CD14-positive monocyte (primary cell): ENCODE measurements at regions not wholly inside any gene's neighbourhood (a gene's known extent, or its start where the extent isn't known, plus 50 kb on each side); places are given as distances from the start of the nearest gene placed in this dataset.

ENCODE experiments used
- DNase-seq, 3 donors: peaks; one replicate each; pipeline ENCODE4 v3.0.0-alpha.2; 2011 to 2022
- H2AFZ ChIP-seq: 2 replicates; pipeline ENCODE4 v1.6.0; 2012; ENCODE audit warnings: mild to moderate bottlenecking, low read depth, low read length, inconsistent platforms; ENCODE audit not compliant: insufficient read depth, poor library complexity, severe bottlenecking
- H3K27ac ChIP-seq, 2 donors: 1 replicate in 1 of 2; 2 replicates in 1 of 2; pipeline ENCODE4 v1.5.1; 2012 to 2013; ENCODE audit warnings: low read length in 2 of 2, control low read depth in 1 of 2, inconsistent platforms in 1 of 2, low read depth in 1 of 2, mild to moderate bottlenecking in 1 of 2
- H3K27me3 ChIP-seq, 2 donors: one replicate each; pipeline versions ENCODE4 v1.6.0 to v1.6.1; 2011 to 2013; ENCODE audit warnings: low read length in 2 of 2; ENCODE audit not compliant: control insufficient read depth in 2 of 2, insufficient read depth in 2 of 2
- H3K36me3 ChIP-seq, 2 donors: replicated peaks in 1 of 2; 1 replicate in 1 of 2; 2 replicates in 1 of 2; pipeline versions ENCODE4 v1.5.1 to v1.6.1; 2012 to 2013; ENCODE audit warnings: low read length in 2 of 2, control low read depth in 1 of 2, inconsistent platforms in 1 of 2, mild to moderate bottlenecking in 1 of 2; ENCODE audit not compliant: insufficient read depth in 2 of 2, control insufficient read depth in 1 of 2
- H3K4me1 ChIP-seq, 2 donors: 1 replicate in 1 of 2; 2 replicates in 1 of 2; pipeline versions ENCODE4 v1.5.1 to v1.6.1; 2012 to 2013; ENCODE audit warnings: low read length in 2 of 2, control low read depth in 1 of 2, inconsistent platforms in 1 of 2, mild to moderate bottlenecking in 1 of 2, moderate library complexity in 1 of 2; ENCODE audit not compliant: insufficient read depth in 2 of 2, control insufficient read depth in 1 of 2
- H3K4me2 ChIP-seq: replicated peaks from 2 replicates; pipeline ENCODE3; 2012; ENCODE audit warnings: low read length, moderate library complexity, mild to moderate bottlenecking; ENCODE audit not compliant: poor library complexity, severe bottlenecking; ENCODE audit errors: extremely low read depth
- H3K4me3 ChIP-seq, 3 experiments: fragments of 200-600 bp in 1 of 3; sonication (generic) in 1 of 3; replicated peaks in 1 of 3; 1 replicate in 2 of 3; 2 replicates in 1 of 3; pipeline ENCODE4 v1.5.1; 2011 to 2013; ENCODE audit warnings: low read length in 3 of 3, mild to moderate bottlenecking in 3 of 3, control low read depth in 2 of 3, low read depth in 2 of 3, inconsistent platforms in 1 of 3, moderate library complexity in 1 of 3
- H3K79me2 ChIP-seq: 2 replicates; pipeline ENCODE4 v1.6.0; 2012; ENCODE audit warnings: mild to moderate bottlenecking, control low read depth, inconsistent platforms, low read length, moderate library complexity; ENCODE audit not compliant: insufficient read depth
- H3K9ac ChIP-seq: 2 replicates; pipeline ENCODE4 v1.6.0; 2017; ENCODE audit warnings: low read length, mild to moderate bottlenecking; ENCODE audit not compliant: insufficient read depth, poor library complexity, severe bottlenecking
- H3K9me3 ChIP-seq, 2 donors: replicated peaks in 1 of 2; 1 replicate in 1 of 2; 2 replicates in 1 of 2; pipeline versions ENCODE4 v1.5.1 to v1.6.1; 2012 to 2013; ENCODE audit warnings: low read length in 2 of 2, control low read depth in 1 of 2; ENCODE audit not compliant: control insufficient read depth in 1 of 2, insufficient read depth in 1 of 2
- H4K20me1 ChIP-seq: 2 replicates; pipeline ENCODE4 v1.6.0; 2012; ENCODE audit warnings: mild to moderate bottlenecking, low read length, control low read depth, moderate library complexity; ENCODE audit not compliant: insufficient read depth
- H3K27ac Mint-ChIP-seq, 7 donors: one replicate each; pipeline ENCODE4 v1.8.0; 2020; ENCODE audit warnings: mild to moderate bottlenecking in 7 of 7, mixed read lengths in 7 of 7, moderate library complexity in 6 of 7, inconsistent platforms in 2 of 7
- H3K27me3 Mint-ChIP-seq, 3 donors: one replicate each; pipeline ENCODE4 v1.8.0; 2021 to 2022; ENCODE audit warnings: low read depth in 3 of 3, mild to moderate bottlenecking in 3 of 3, mixed read lengths in 3 of 3, moderate library complexity in 3 of 3, inconsistent platforms in 1 of 3
- H3K36me3 Mint-ChIP-seq, 2 donors: one replicate each; pipeline ENCODE4 v1.8.0; 2020; ENCODE audit warnings: mixed read lengths in 2 of 2, inconsistent platforms in 1 of 2, mild to moderate bottlenecking in 1 of 2
- H3K4me1 Mint-ChIP-seq: one replicate; pipeline ENCODE4 v1.8.0; 2020; ENCODE audit warnings: mild to moderate bottlenecking, mixed read lengths
- H3K4me3 Mint-ChIP-seq, 2 donors: one replicate each; pipeline ENCODE4 v1.8.0; 2020; ENCODE audit warnings: mild to moderate bottlenecking in 2 of 2, mixed read lengths in 2 of 2, moderate library complexity in 1 of 2
- H3K9me3 Mint-ChIP-seq, 7 donors: one replicate each; pipeline ENCODE4 v1.8.0; 2020 to 2022; ENCODE audit warnings: mixed read lengths in 7 of 7, mild to moderate bottlenecking in 6 of 7, moderate library complexity in 6 of 7, inconsistent platforms in 2 of 7
- CTCF ChIP-seq: fragments of 200-600 bp; IDR thresholded peaks from one replicate; pipeline ENCODE4 v1.8.0; 2022; ENCODE audit warnings: antibody characterized with exemption, mild to moderate bottlenecking
- WGBS: methylation state at CpG from one replicate; pipeline ENCODE4 v1.1.5; 2013; ENCODE audit warnings: missing lambda C conversion rate; ENCODE audit not compliant: insufficient coverage; 5-methylcytosine and 5-hydroxymethylcytosine counted together
- intact Hi-C, 2 donors: fragments of 100-400 bp; cut with micrococcal nuclease; formaldehyde crosslinking; loops; one replicate each; pipeline versions ENCODE4 v1.15.0 to v1.15.1; 2023

- no peak overlapping the region for H3K4me3 Mint-ChIP-seq
- WGBS: 100% methylated on average over 1 of the region's 6 CpGs
- Histone ChIP-seq H3K36me3 (no peaks in the 10 kb centered on the region), H3K79me2 (no peaks in the 10 kb centered on the region), H3K9me3 (no peaks in the 10 kb centered on the region), H3K9ac (no peak overlapping the region), H3K27ac (no peak overlapping the region), H3K4me2 (no peak overlapping the region), H3K4me1 (peaks cover 5 to 10% of the 10 kb centered on the region in 2 donors), H2AFZ (no peak overlapping the region), H3K4me3 (no peak overlapping the region), H3K27me3 (no peaks in the 10 kb centered on the region), H4K20me1 (no peaks in the 10 kb centered on the region)
- intact Hi-C loops: no loop called here
- no peak overlapping the region for H3K27ac Mint-ChIP-seq
- H3K27me3 Mint-ChIP-seq: peaks cover 0 to 4% (median 3%) of the 10 kb centered on the region in 3 donors
- no peaks in the 10 kb centered on the region for H3K9me3 Mint-ChIP-seq
- H3K36me3 Mint-ChIP-seq: no peaks in the 10 kb centered on the region
- TF ChIP-seq CTCF: no peak
- DNase-seq: no peak
- peaks cover 8% of the 10 kb centered on the region for H3K4me1 Mint-ChIP-seq
Measured at GRCh38 chr5:171642894-171643293, 142.7 kb upstream of the SMIM23 start.

GRCh38 chr5:171644536-171644935, 141.1 kb upstream of the SMIM23 start:
- H3K4me1 ChIP-seq: peaks cover 5 to 10% of the 10 kb centered on the region in 2 donors
- no peak overlapping the region for H3K4me3 ChIP-seq
- WGBS: 98% methylated on average over 8 of the region's 10 CpGs
- peaks cover 11% of the 10 kb centered on the region for H3K4me1 Mint-ChIP-seq
- H3K9me3 Mint-ChIP-seq: no peaks in the 10 kb centered on the region
- DNase-seq: no peak
- no peaks in the 10 kb centered on the region for H3K36me3 Mint-ChIP-seq
- no peak overlapping the region for H3K4me3 Mint-ChIP-seq
- no peaks in the 10 kb centered on the region for H3K79me2 ChIP-seq
- no peaks in the 10 kb centered on the region for H4K20me1 ChIP-seq
- no peak overlapping the region for H3K27ac Mint-ChIP-seq
- H3K27ac ChIP-seq: no peak overlapping the region
- H3K27me3 Mint-ChIP-seq: peaks cover 0 to 4% (median 3%) of the 10 kb centered on the region in 3 donors
- intact Hi-C loops: no loop called here
- H2AFZ ChIP-seq: no peak overlapping the region
- H3K9ac ChIP-seq: no peak overlapping the region
- H3K4me2 ChIP-seq: no peak overlapping the region
- no peaks in the 10 kb centered on the region for H3K27me3 ChIP-seq
- H3K36me3 ChIP-seq: no peaks in the 10 kb centered on the region
- no peak for TF ChIP-seq CTCF
- no peaks in the 10 kb centered on the region for H3K9me3 ChIP-seq
